GM21515 (cell line): ENCODE measurements at regions not wholly inside any gene's neighbourhood (a gene's known extent, or its start where the extent isn't known, plus 50 kb on each side); places are given as distances from the start of the nearest gene placed in this dataset.
"Not testable (repeated sequence)": the region's sequence is repeated elsewhere in the genome, so short reads cannot be mapped to it uniquely, and the experiment has no call there.

Experiments used
- ATAC-seq: cut with Tn5 transposase; IDR thresholded peaks from one replicate; pipeline ENCODE4 v1.9.1; 2021; ENCODE audit not compliant: unreplicated experiment

- ATAC-seq: no peak
These were observed 81.2 kb downstream of the TMEM18 start for GRCh38 chr2:595831-596592.

- ATAC-seq: no peak
These were observed 81.9 kb downstream of the TMEM18 start for GRCh38 chr2:595141-595815.

GRCh38 chr2:594297-594949 is 82.8 kb downstream of the TMEM18 start:
- no peak for ATAC-seq

GRCh38 chr2:593356-594026 is 83.7 kb downstream of the TMEM18 start:
- no peak for ATAC-seq

GRCh38 chr2:592737-593136 is 84.5 kb downstream of the TMEM18 start:
- ATAC-seq: no peak

- no peak for ATAC-seq
These were observed 86.7 kb downstream of the TMEM18 start for GRCh38 chr2:590214-591175.

- ATAC-seq: no peak
These were observed 87.7 kb downstream of the TMEM18 start for GRCh38 chr2:589281-590130.

GRCh38 chr2:588074-588645 is 89.0 kb downstream of the TMEM18 start:
- ATAC-seq: no peak

GRCh38 chr2:587087-587960 is 89.9 kb downstream of the TMEM18 start:
- ATAC-seq: no peak

GRCh38 chr2:586641-587076 is 90.5 kb downstream of the TMEM18 start:
- ATAC-seq: no peak

GRCh38 chr2:584863-585823 is 92.1 kb downstream of the TMEM18 start:
- peak; percentile 87 for ATAC-seq

- ATAC-seq: no peak
These were observed 93.5 kb downstream of the TMEM18 start for GRCh38 chr2:583666-584065.

GRCh38 chr2:582792-583528 is 94.2 kb downstream of the TMEM18 start:
- no peak for ATAC-seq

- ATAC-seq: not testable (repeated sequence)
These were observed 94.9 kb downstream of the TMEM18 start for GRCh38 chr2:582289-582688.

GRCh38 chr2:579961-580360 is 97.2 kb downstream of the TMEM18 start:
- no peak for ATAC-seq

GRCh38 chr2:579351-579886 is 97.8 kb downstream of the TMEM18 start:
- no peak for ATAC-seq
